Prostate gland (tissue), 2 donors: ENCODE measurements at regions not wholly inside any gene's neighbourhood (a gene's known extent, or its start where the extent isn't known, plus 50 kb on each side); places are given as distances from the start of the nearest gene placed in this dataset.
"Not testable (repeated sequence)": the region's sequence is repeated elsewhere in the genome, so short reads cannot be mapped to it uniquely, and the experiment has no call there.

ENCODE experiments used
- POLR2A ChIP-seq: fragments of 450-650 bp; IDR thresholded peaks from one replicate; pipeline ENCODE4 v1.6.1; 2016; ENCODE audit warnings: antibody characterized with exemption, mild to moderate bottlenecking
- TF ChIP-seq, protein P1 (sequence below), 4 experiments: fragments of 200-600 bp in 2 of 4; fragments of 450-650 bp in 2 of 4; sonication (generic) in 2 of 4; IDR thresholded peaks; 1 replicate in 3 of 4; 2 replicates in 1 of 4; pipeline ENCODE4 v1.5.1; 2016 to 2019; ENCODE audit warnings: antibody characterized with exemption in 4 of 4, mild to moderate bottlenecking in 2 of 4, moderate library complexity in 2 of 4

DNA sequence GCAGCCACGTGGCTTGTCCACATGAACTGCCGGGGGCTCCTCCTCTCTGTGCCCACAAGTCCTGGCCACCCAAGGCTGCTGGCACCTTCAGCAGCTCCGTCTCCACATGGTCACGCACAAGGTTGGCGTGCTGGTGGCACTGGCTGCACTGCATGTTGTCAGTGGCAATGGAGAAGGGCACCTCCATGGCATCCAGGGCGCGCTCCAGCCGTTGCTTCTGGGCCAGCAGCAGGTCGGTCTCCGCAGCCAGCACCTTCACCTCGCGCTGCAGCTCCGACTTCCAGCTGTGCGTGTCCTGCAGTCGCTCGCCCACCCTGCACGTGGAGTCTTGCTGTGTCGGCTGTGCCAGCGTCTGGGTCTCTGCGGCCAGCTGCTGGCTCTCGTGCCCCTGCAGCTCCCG is 1448.4 kb upstream of the TPTE start:
- TF ChIP-seq, protein P1, sequence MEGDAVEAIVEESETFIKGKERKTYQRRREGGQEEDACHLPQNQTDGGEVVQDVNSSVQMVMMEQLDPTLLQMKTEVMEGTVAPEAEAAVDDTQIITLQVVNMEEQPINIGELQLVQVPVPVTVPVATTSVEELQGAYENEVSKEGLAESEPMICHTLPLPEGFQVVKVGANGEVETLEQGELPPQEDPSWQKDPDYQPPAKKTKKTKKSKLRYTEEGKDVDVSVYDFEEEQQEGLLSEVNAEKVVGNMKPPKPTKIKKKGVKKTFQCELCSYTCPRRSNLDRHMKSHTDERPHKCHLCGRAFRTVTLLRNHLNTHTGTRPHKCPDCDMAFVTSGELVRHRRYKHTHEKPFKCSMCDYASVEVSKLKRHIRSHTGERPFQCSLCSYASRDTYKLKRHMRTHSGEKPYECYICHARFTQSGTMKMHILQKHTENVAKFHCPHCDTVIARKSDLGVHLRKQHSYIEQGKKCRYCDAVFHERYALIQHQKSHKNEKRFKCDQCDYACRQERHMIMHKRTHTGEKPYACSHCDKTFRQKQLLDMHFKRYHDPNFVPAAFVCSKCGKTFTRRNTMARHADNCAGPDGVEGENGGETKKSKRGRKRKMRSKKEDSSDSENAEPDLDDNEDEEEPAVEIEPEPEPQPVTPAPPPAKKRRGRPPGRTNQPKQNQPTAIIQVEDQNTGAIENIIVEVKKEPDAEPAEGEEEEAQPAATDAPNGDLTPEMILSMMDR (IDR thresholded peaks at IDR 0.05): not testable (repeated sequence)
- not testable (repeated sequence) for TF ChIP-seq POLR2A
